ENCODE measurements at regions not wholly inside any gene's neighbourhood (a gene's known extent, or its start where the extent isn't known, plus 50 kb on each side); places are given as distances from the start of the nearest gene placed in this dataset.

GRCh38 chr15:95588056-95588455, 742.4 kb upstream of the NR2F2 start:
- H3K27me3 ChIP-seq (ENCODE audit: insufficient read depth, low read length, poor library complexity): no peaks in the 10 kb centered on the region
- H3K9me3 ChIP-seq (ENCODE audit: insufficient read depth, low read length, severe bottlenecking): no peaks in the 10 kb centered on the region
- no peaks in the 10 kb centered on the region for H4K20me1 ChIP-seq (ENCODE audit: insufficient read depth, low read length)
- no peaks in the 10 kb centered on the region for H3K36me3 ChIP-seq (ENCODE audit: insufficient read depth, low read length)
- no peaks in the 10 kb centered on the region for H3K4me1 ChIP-seq (ENCODE audit: insufficient read depth, low read length)
- H3K9ac ChIP-seq (ENCODE audit: low read depth, low read length): no peak overlapping the region
- no peak overlapping the region for H2AFZ ChIP-seq (ENCODE audit: low read depth, low read length)
- no peak overlapping the region for H3K4me3 ChIP-seq (ENCODE audit: low read depth in 1 of 2, low read length in 2 of 2)
- TF ChIP-seq EZH2 (IDR thresholded peaks at IDR 0.05; ENCODE audit: borderline replicate concordance, low read depth, low read length, severe bottlenecking) (no peak), CTCF (IDR thresholded peaks at IDR 0.05; ENCODE audit: borderline replicate concordance, extremely low read depth, low read length, poor library complexity, severe bottlenecking) (no peak)
- H3K4me2 ChIP-seq (ENCODE audit: insufficient read depth, low read length): no peak overlapping the region
- no peaks in the 10 kb centered on the region for H3K79me2 ChIP-seq (ENCODE audit: insufficient read depth, low read length)
- no peak overlapping the region for H3K27ac ChIP-seq (ENCODE audit: low read length)
- ATAC-seq (ENCODE audit: insufficient read depth, low read depth) (no peak), DNase-seq (no peak)

GRCh38 chr15:95590533-95591044, 739.9 kb upstream of the NR2F2 start:
- H2AFZ ChIP-seq (ENCODE audit: low read depth, low read length): no peak overlapping the region

GRCh38 chr15:95591270-95591669, 739.2 kb upstream of the NR2F2 start:
- Histone ChIP-seq H4K20me1 (ENCODE audit: insufficient read depth, low read length) (no peaks in the 10 kb centered on the region), H3K79me2 (ENCODE audit: insufficient read depth, low read length) (no peaks in the 10 kb centered on the region), H3K4me1 (ENCODE audit: insufficient read depth, low read length) (no peaks in the 10 kb centered on the region), H3K4me2 (ENCODE audit: insufficient read depth, low read length) (no peak overlapping the region), H3K27ac (ENCODE audit: low read length) (no peak overlapping the region), H3K9ac (ENCODE audit: low read depth, low read length) (no peak overlapping the region), H2AFZ (ENCODE audit: low read depth, low read length) (no peak overlapping the region), H3K4me3 (ENCODE audit: low read depth in 1 of 2, low read length in 2 of 2) (no peak overlapping the region), H3K27me3 (ENCODE audit: insufficient read depth, low read length, poor library complexity) (no peaks in the 10 kb centered on the region), H3K9me3 (ENCODE audit: insufficient read depth, low read length, severe bottlenecking) (no peaks in the 10 kb centered on the region), H3K36me3 (ENCODE audit: insufficient read depth, low read length) (no peaks in the 10 kb centered on the region)
- no peak for TF ChIP-seq CTCF (IDR thresholded peaks at IDR 0.05; ENCODE audit: borderline replicate concordance, extremely low read depth, low read length, poor library complexity, severe bottlenecking)
- TF ChIP-seq EZH2 (IDR thresholded peaks at IDR 0.05; ENCODE audit: borderline replicate concordance, low read depth, low read length, severe bottlenecking): no peak
- DNase-seq (no peak), ATAC-seq (ENCODE audit: insufficient read depth, low read depth) (no peak)

More at GRCh38 chr15:95590533-95591044, 739.9 kb upstream of the NR2F2 start:
- no peaks in the 10 kb centered on the region for H3K79me2 ChIP-seq (ENCODE audit: insufficient read depth, low read length)
- no peak overlapping the region for H3K9ac ChIP-seq (ENCODE audit: low read depth, low read length)
- no peaks in the 10 kb centered on the region for H3K4me1 ChIP-seq (ENCODE audit: insufficient read depth, low read length)
- H3K4me2 ChIP-seq (ENCODE audit: insufficient read depth, low read length): no peak overlapping the region
- no peak for ATAC-seq (ENCODE audit: insufficient read depth, low read depth)
- no peak overlapping the region for H3K27ac ChIP-seq (ENCODE audit: low read length)
- TF ChIP-seq EZH2 (IDR thresholded peaks at IDR 0.05; ENCODE audit: borderline replicate concordance, low read depth, low read length, severe bottlenecking) (no peak), CTCF (IDR thresholded peaks at IDR 0.05; ENCODE audit: borderline replicate concordance, extremely low read depth, low read length, poor library complexity, severe bottlenecking) (no peak)
- H3K4me3 ChIP-seq (ENCODE audit: low read depth in 1 of 2, low read length in 2 of 2): no peak overlapping the region
- no peaks in the 10 kb centered on the region for H3K27me3 ChIP-seq (ENCODE audit: insufficient read depth, low read length, poor library complexity)
- H3K9me3 ChIP-seq (ENCODE audit: insufficient read depth, low read length, severe bottlenecking): no peaks in the 10 kb centered on the region
- no peak for DNase-seq
- no peaks in the 10 kb centered on the region for H4K20me1 ChIP-seq (ENCODE audit: insufficient read depth, low read length)
- no peaks in the 10 kb centered on the region for H3K36me3 ChIP-seq (ENCODE audit: insufficient read depth, low read length)

- H3K27ac ChIP-seq (ENCODE audit: low read length): no peak overlapping the region
- no peak for ATAC-seq (ENCODE audit: insufficient read depth, low read depth)
- no peak overlapping the region for H3K4me3 ChIP-seq (ENCODE audit: low read depth in 1 of 2, low read length in 2 of 2)
- DNase-seq: no peak
- no peaks in the 10 kb centered on the region for H3K27me3 ChIP-seq (ENCODE audit: insufficient read depth, low read length, poor library complexity)
- H3K9ac ChIP-seq (ENCODE audit: low read depth, low read length): no peak overlapping the region
- no peak overlapping the region for H3K4me2 ChIP-seq (ENCODE audit: insufficient read depth, low read length)
- no peak overlapping the region for H2AFZ ChIP-seq (ENCODE audit: low read depth, low read length)
- H3K79me2 ChIP-seq (ENCODE audit: insufficient read depth, low read length): no peaks in the 10 kb centered on the region
- no peaks in the 10 kb centered on the region for H4K20me1 ChIP-seq (ENCODE audit: insufficient read depth, low read length)
- no peaks in the 10 kb centered on the region for H3K4me1 ChIP-seq (ENCODE audit: insufficient read depth, low read length)
- H3K36me3 ChIP-seq (ENCODE audit: insufficient read depth, low read length): no peaks in the 10 kb centered on the region
- H3K9me3 ChIP-seq (ENCODE audit: insufficient read depth, low read length, severe bottlenecking): no peaks in the 10 kb centered on the region
- TF ChIP-seq EZH2 (IDR thresholded peaks at IDR 0.05; ENCODE audit: borderline replicate concordance, low read depth, low read length, severe bottlenecking): no peak
- no peak for TF ChIP-seq CTCF (IDR thresholded peaks at IDR 0.05; ENCODE audit: borderline replicate concordance, extremely low read depth, low read length, poor library complexity, severe bottlenecking)
Observed at GRCh38 chr15:95591886-95592285, 738.6 kb upstream of the NR2F2 start.
